OCI-LY7 (cell line): ENCODE measurements at regions not wholly inside any gene's neighbourhood (a gene's known extent, or its start where the extent isn't known, plus 50 kb on each side); places are given as distances from the start of the nearest gene placed in this dataset.

Source experiments
- EZH2phosphoT487 ChIP-seq: fragments of 200-600 bp; sonication (generic); IDR thresholded peaks from 2 replicates; pipeline ENCODE4 v1.6.1; 2018; ENCODE audit warnings: low read depth, borderline replicate concordance, mild to moderate bottlenecking, mixed run types, antibody characterized with exemption, low read length, moderate library complexity, mixed read lengths
- TF ChIP-seq, protein P1 (sequence below): fragments of 200-600 bp; sonication (generic); conservative IDR thresholded peaks from 2 replicates; pipeline ENCODE4 v1.5.1; 2014; ENCODE audit warnings: mild to moderate bottlenecking, antibody characterized with exemption, low read length, moderate library complexity, mixed read lengths

DNA sequence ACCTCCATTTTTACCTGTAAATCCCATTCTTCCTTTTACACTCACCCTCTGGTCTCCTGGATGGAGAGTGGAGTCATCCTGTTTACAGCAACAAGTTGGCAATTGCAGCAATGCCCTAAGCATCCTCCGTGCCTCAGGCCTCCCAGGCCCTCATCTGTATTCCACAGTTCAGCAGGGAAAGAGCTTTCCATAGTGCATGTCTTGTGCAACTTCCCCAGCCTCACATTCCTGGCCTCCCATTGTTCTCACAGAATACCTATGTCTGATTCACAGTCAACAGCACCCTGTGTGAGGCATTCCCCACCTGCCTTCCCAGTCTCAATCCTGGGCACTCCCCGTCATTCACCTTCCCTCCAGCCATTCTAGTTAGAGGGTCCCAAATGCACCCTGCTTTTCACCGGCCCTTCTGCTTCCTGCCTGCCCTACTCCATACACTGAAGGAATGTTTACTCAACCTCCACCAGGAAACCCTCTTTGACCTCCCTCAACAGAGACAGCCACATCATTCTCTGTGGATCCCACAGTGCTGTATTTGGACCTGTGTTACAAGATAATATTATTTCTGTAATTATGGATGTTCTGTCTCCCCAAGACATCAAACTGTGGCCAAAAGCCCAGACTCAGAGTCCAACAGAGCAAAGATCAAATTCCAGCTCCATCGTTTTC is 405.7 kb downstream of the BUD13 start:
- TF ChIP-seq, protein P1, sequence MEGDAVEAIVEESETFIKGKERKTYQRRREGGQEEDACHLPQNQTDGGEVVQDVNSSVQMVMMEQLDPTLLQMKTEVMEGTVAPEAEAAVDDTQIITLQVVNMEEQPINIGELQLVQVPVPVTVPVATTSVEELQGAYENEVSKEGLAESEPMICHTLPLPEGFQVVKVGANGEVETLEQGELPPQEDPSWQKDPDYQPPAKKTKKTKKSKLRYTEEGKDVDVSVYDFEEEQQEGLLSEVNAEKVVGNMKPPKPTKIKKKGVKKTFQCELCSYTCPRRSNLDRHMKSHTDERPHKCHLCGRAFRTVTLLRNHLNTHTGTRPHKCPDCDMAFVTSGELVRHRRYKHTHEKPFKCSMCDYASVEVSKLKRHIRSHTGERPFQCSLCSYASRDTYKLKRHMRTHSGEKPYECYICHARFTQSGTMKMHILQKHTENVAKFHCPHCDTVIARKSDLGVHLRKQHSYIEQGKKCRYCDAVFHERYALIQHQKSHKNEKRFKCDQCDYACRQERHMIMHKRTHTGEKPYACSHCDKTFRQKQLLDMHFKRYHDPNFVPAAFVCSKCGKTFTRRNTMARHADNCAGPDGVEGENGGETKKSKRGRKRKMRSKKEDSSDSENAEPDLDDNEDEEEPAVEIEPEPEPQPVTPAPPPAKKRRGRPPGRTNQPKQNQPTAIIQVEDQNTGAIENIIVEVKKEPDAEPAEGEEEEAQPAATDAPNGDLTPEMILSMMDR = no peak
- no peak for TF ChIP-seq EZH2phosphoT487
